ENCODE measurements at regions not wholly inside any gene's neighbourhood (a gene's known extent, or its start where the extent isn't known, plus 50 kb on each side); places are given as distances from the start of the nearest gene placed in this dataset.

DNA sequence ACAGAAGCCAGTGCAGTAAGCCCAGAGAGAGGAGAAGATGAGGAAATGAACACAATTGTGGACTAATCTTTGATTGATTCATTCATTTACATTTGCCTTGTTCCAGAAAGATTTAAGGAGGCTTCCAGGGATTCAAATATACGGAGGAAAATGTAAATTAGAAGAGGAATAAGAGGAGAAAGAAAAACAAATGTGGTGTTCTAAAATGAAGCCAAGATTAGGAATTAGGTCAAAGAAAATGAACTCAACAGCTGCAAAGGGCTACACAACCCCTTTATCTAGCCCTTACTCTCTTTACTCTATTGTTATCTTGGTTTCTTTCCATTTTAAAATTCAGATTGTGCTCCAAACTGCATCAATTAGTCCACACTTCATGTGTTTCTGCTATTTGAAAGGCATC lies 196.8 kb downstream of the SPATA18 start:
- H3K9me3 ChIP-seq (ENCODE audit: control insufficient read depth, insufficient read depth, low read length), result no peaks in the 10 kb centered on the region
- no peak overlapping the region for H2AFZ ChIP-seq (replicated peaks; ENCODE audit: low read length, poor library complexity)
- ATAC-seq (ENCODE audit: low read depth) (no peak), DNase-seq (no peak)
- H4K20me1 ChIP-seq (ENCODE audit: insufficient read depth, low read length), result no peaks in the 10 kb centered on the region
- BruUV-seq (replicated peaks), result no TSS peak
- no peak overlapping the region for H3K4ac ChIP-seq (ENCODE audit: low read depth, low read length)
- no peaks in the 10 kb centered on the region for H3K36me3 ChIP-seq (ENCODE audit: control insufficient read depth, insufficient read depth, low read length)
- in situ Hi-C loops (cut with MboI; ENCODE audit: low sequenced_read_pairs), result no loop called here
- H4K5ac ChIP-seq (ENCODE audit: low read depth, low read length), result no peak overlapping the region
- no peak for TF ChIP-seq RCOR1 (IDR thresholded peaks at IDR 0.05; ENCODE audit: insufficient replicate concordance, low read length)
- no peak for TF ChIP-seq NFE2L2 (IDR thresholded peaks at IDR 0.05; ENCODE audit: low read depth, low read length)
- no peak for TF ChIP-seq CHD1 (IDR thresholded peaks at IDR 0.05; ENCODE audit: low read depth, low read length)
- TF ChIP-seq MXI1 (IDR thresholded peaks at IDR 0.05; ENCODE audit: borderline replicate concordance, low read depth, low read length), result no peak
- TF ChIP-seq, protein P1, sequence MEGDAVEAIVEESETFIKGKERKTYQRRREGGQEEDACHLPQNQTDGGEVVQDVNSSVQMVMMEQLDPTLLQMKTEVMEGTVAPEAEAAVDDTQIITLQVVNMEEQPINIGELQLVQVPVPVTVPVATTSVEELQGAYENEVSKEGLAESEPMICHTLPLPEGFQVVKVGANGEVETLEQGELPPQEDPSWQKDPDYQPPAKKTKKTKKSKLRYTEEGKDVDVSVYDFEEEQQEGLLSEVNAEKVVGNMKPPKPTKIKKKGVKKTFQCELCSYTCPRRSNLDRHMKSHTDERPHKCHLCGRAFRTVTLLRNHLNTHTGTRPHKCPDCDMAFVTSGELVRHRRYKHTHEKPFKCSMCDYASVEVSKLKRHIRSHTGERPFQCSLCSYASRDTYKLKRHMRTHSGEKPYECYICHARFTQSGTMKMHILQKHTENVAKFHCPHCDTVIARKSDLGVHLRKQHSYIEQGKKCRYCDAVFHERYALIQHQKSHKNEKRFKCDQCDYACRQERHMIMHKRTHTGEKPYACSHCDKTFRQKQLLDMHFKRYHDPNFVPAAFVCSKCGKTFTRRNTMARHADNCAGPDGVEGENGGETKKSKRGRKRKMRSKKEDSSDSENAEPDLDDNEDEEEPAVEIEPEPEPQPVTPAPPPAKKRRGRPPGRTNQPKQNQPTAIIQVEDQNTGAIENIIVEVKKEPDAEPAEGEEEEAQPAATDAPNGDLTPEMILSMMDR (conservative IDR thresholded peaks at IDR 0.05; ENCODE audit: low read depth, low read length), result no peak
- no peak for TF ChIP-seq MAZ (IDR thresholded peaks at IDR 0.05; ENCODE audit: borderline replicate concordance, low read depth, low read length)
- TF ChIP-seq BHLHE40 (IDR thresholded peaks at IDR 0.05; ENCODE audit: low read depth, low read length), result no peak
- TF ChIP-seq, protein P2, sequence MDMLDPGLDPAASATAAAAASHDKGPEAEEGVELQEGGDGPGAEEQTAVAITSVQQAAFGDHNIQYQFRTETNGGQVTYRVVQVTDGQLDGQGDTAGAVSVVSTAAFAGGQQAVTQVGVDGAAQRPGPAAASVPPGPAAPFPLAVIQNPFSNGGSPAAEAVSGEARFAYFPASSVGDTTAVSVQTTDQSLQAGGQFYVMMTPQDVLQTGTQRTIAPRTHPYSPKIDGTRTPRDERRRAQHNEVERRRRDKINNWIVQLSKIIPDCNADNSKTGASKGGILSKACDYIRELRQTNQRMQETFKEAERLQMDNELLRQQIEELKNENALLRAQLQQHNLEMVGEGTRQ (IDR thresholded peaks at IDR 0.05; ENCODE audit: low read depth, low read length), result no peak
- no peak for TF ChIP-seq CEBPB (IDR thresholded peaks at IDR 0.05; ENCODE audit: low read depth, low read length)
- TF ChIP-seq FOS (IDR thresholded peaks at IDR 0.05; ENCODE audit: low read depth, low read length), result no peak
- no peak for TF ChIP-seq RFX5 (IDR thresholded peaks at IDR 0.05; ENCODE audit: low read depth, low read length)
- TF ChIP-seq SMC3 (IDR thresholded peaks at IDR 0.05; ENCODE audit: low read depth, low read length), result no peak
- no peaks in the 10 kb centered on the region for H3K4me1 ChIP-seq (ENCODE audit: control insufficient read depth, insufficient read depth, low read length)
- intact Hi-C loops (cut with micrococcal nuclease), result no loop called here
- no CpG with 5 or more reads among the region's 1 CpG for WGBS, 2 experiments (ENCODE audit: extremely low coverage in 2 of 2, insufficient read length in 1 of 2)
- H3K79me1 ChIP-seq (ENCODE audit: low read depth in 1 of 2, low read length in 2 of 2), result no peaks in the 10 kb centered on the region
- H2AK5ac ChIP-seq (ENCODE audit: low read depth, low read length), result no peak overlapping the region
- H3K56ac ChIP-seq (ENCODE audit: extremely low read depth, insufficient read depth, low read length), result no peak overlapping the region
- no peak overlapping the region for H4K91ac ChIP-seq (ENCODE audit: insufficient read depth, low read depth, low read length)
- no peaks in the 10 kb centered on the region for H3K27me3 ChIP-seq (ENCODE audit: control insufficient read depth, insufficient read depth, low read length)
- H3K27ac ChIP-seq (ENCODE audit: insufficient read depth, low read length), result no peak overlapping the region
- dilution Hi-C loops (cut with HindIII; ENCODE audit: low sequenced_read_pairs, unreplicated experiment), result no loop called here
- no peaks in the 10 kb centered on the region for H3K9me1 ChIP-seq (ENCODE audit: insufficient read depth, low read length)
- no peak overlapping the region for H4K8ac ChIP-seq (ENCODE audit: low read depth in 2 of 2, low read length in 2 of 2)
- CTCF ChIA-PET, result no interaction called here
- H2BK15ac ChIP-seq (ENCODE audit: low read depth, low read length), result no peak overlapping the region
- H2BK5ac ChIP-seq (ENCODE audit: low read depth, low read length, poor library complexity, severe bottlenecking), result no peak overlapping the region
- no peak overlapping the region for H3K4me3 ChIP-seq (ENCODE audit: insufficient read depth, low read depth, low read length)
- H3K4me2 ChIP-seq (ENCODE audit: low read depth, low read length), result no peak overlapping the region
- H3K23ac ChIP-seq (ENCODE audit: low read depth, low read length), result no peak overlapping the region
- H3K18ac ChIP-seq (ENCODE audit: low read depth, low read length), result no peak overlapping the region
- POLR2A ChIA-PET (ENCODE audit: unreplicated experiment), result no interaction called here
- H2BK20ac ChIP-seq (ENCODE audit: low read depth, low read length), result no peak overlapping the region
- H2AK9ac ChIP-seq (replicated peaks; ENCODE audit: low read depth, low read length, poor library complexity), result no peak overlapping the region
- no peak overlapping the region for H3K14ac ChIP-seq (replicated peaks; ENCODE audit: low read depth, low read length)
- no peak overlapping the region for H2BK120ac ChIP-seq (ENCODE audit: low read depth, low read length)
- no peak overlapping the region for H3K9ac ChIP-seq (ENCODE audit: low read depth, low read length)
